ENCODE measurements at regions not wholly inside any gene's neighbourhood (a gene's known extent, or its start where the extent isn't known, plus 50 kb on each side); places are given as distances from the start of the nearest gene placed in this dataset.

GRCh38 chr16:85193876-85194275 lies 81.6 kb upstream of the CIBAR2 start:
- no peak overlapping the region for H3K4me3 Mint-ChIP-seq
- no peaks in the 10 kb centered on the region for H3K27me3 Mint-ChIP-seq (ENCODE audit: low read depth)
- TF ChIP-seq CTCF (IDR thresholded peaks at IDR 0.05; ENCODE audit: unreplicated experiment in 3 of 3): no peak
- H3K9me3 Mint-ChIP-seq: peaks cover 11% of the 10 kb centered on the region
- H3K4me1 Mint-ChIP-seq: peaks cover 76% of the 10 kb centered on the region
- H3K36me3 Mint-ChIP-seq (ENCODE audit: low read depth): peaks cover 16% of the 10 kb centered on the region
- H3K27ac Mint-ChIP-seq: peak overlapping the region in 2 of 3 experiments; percentile 9 to 91

GRCh38 chr16:85194307-85195270 lies 82.3 kb upstream of the CIBAR2 start:
- Mint-ChIP-seq H3K27me3 (ENCODE audit: low read depth) (no peaks in the 10 kb centered on the region), H3K27ac (peak overlapping the region; percentile 68 to 91 (median 87)), H3K4me3 (peak overlapping the region in 1 of 3 experiments; percentile 21), H3K9me3 (peaks cover 8% of the 10 kb centered on the region), H3K36me3 (ENCODE audit: low read depth) (peaks cover 12% of the 10 kb centered on the region), H3K4me1 (peaks cover 79% of the 10 kb centered on the region)
- TF ChIP-seq CTCF (IDR thresholded peaks at IDR 0.05; ENCODE audit: unreplicated experiment in 3 of 3): no peak

GRCh38 chr16:85195271-85195647 lies 83.0 kb upstream of the CIBAR2 start:
- peak overlapping the region; percentile 68 to 91 (median 87) for H3K27ac Mint-ChIP-seq
- peaks cover 81% of the 10 kb centered on the region for H3K4me1 Mint-ChIP-seq
- H3K36me3 Mint-ChIP-seq (ENCODE audit: low read depth): peaks cover 6% of the 10 kb centered on the region
- no peak for TF ChIP-seq CTCF (IDR thresholded peaks at IDR 0.05; ENCODE audit: unreplicated experiment in 3 of 3)
- H3K9me3 Mint-ChIP-seq: peaks cover 3% of the 10 kb centered on the region
- H3K27me3 Mint-ChIP-seq (ENCODE audit: low read depth): no peaks in the 10 kb centered on the region
- H3K4me3 Mint-ChIP-seq: peak overlapping the region in 1 of 3 experiments; percentile 46

GRCh38 chr16:85195900-85196772 lies 83.9 kb upstream of the CIBAR2 start:
- Mint-ChIP-seq H3K36me3 (ENCODE audit: low read depth) (peaks cover 5% of the 10 kb centered on the region), H3K27ac (peak overlapping the region; percentile 68 to 91 (median 87)), H3K9me3 (peaks cover 3% of the 10 kb centered on the region), H3K4me1 (peaks cover 87% of the 10 kb centered on the region), H3K27me3 (ENCODE audit: low read depth) (no peaks in the 10 kb centered on the region), H3K4me3 (peak overlapping the region; percentile 8 to 46 (median 36))
- no peak for TF ChIP-seq CTCF (IDR thresholded peaks at IDR 0.05; ENCODE audit: unreplicated experiment in 3 of 3)

- TF ChIP-seq CTCF (IDR thresholded peaks at IDR 0.05; ENCODE audit: unreplicated experiment in 3 of 3): no peak
- Mint-ChIP-seq H3K4me3 (peak overlapping the region in 1 of 3 experiments; percentile 5), H3K27me3 (ENCODE audit: low read depth) (no peaks in the 10 kb centered on the region), H3K27ac (peak overlapping the region; percentile 68 to 91 (median 87)), H3K9me3 (no peaks in the 10 kb centered on the region), H3K4me1 (peaks cover 84% of the 10 kb centered on the region), H3K36me3 (ENCODE audit: low read depth) (no peaks in the 10 kb centered on the region)
Measured at GRCh38 chr16:85196976-85197375, 84.7 kb upstream of the CIBAR2 start.

All from nephron (organoid).